Esophagus (tissue), 2 donors: ENCODE measurements at regions not wholly inside any gene's neighbourhood (a gene's known extent, or its start where the extent isn't known, plus 50 kb on each side); places are given as distances from the start of the nearest gene placed in this dataset.

Experiments used
- H3K27ac ChIP-seq, 2 donors: one replicate each; pipeline ENCODE4 v1.5.1; 2013; ENCODE audit warnings: low read depth in 2 of 2, mild to moderate bottlenecking in 2 of 2, inconsistent platforms in 1 of 2, low read length in 1 of 2, moderate library complexity in 1 of 2
- H3K27me3 ChIP-seq, 2 donors: one replicate each; pipeline ENCODE4 v1.6.1; 2013; ENCODE audit warnings: low read length in 2 of 2, control low read depth in 1 of 2, mild to moderate bottlenecking in 1 of 2; ENCODE audit not compliant: insufficient read depth in 2 of 2, control insufficient read depth in 1 of 2
- H3K36me3 ChIP-seq, 2 donors: one replicate each; pipeline ENCODE4 v1.6.1; 2013; ENCODE audit warnings: low read length in 1 of 2; ENCODE audit not compliant: control insufficient read depth in 2 of 2, insufficient read depth in 2 of 2
- H3K4me1 ChIP-seq, 2 donors: one replicate each; pipeline ENCODE4 v1.6.1; 2013; ENCODE audit warnings: low read length in 1 of 2; ENCODE audit not compliant: control insufficient read depth in 2 of 2, insufficient read depth in 2 of 2
- H3K4me3 ChIP-seq, 2 donors: one replicate each; pipeline ENCODE4 v1.5.1; 2013; ENCODE audit warnings: low read length in 2 of 2, mild to moderate bottlenecking in 2 of 2, low read depth in 1 of 2, moderate library complexity in 1 of 2
- H3K9me3 ChIP-seq, 2 donors: one replicate each; pipeline ENCODE4 v1.6.1; 2013; ENCODE audit warnings: mild to moderate bottlenecking in 2 of 2, low read depth in 1 of 2, low read length in 1 of 2, moderate library complexity in 1 of 2; ENCODE audit not compliant: control insufficient read depth in 2 of 2, insufficient read depth in 1 of 2
- WGBS, 2 donors: extraction: QIAGEN DNeasy Blood & Tissue Kit; methylation state at CpG; one replicate each; pipeline ENCODE4 v1.1.7; 2013; 5-methylcytosine and 5-hydroxymethylcytosine counted together
- donor health status: healthy with polysubstance abuse.
- donor health status: Bipolar disorder and iron deficiency.

DNA sequence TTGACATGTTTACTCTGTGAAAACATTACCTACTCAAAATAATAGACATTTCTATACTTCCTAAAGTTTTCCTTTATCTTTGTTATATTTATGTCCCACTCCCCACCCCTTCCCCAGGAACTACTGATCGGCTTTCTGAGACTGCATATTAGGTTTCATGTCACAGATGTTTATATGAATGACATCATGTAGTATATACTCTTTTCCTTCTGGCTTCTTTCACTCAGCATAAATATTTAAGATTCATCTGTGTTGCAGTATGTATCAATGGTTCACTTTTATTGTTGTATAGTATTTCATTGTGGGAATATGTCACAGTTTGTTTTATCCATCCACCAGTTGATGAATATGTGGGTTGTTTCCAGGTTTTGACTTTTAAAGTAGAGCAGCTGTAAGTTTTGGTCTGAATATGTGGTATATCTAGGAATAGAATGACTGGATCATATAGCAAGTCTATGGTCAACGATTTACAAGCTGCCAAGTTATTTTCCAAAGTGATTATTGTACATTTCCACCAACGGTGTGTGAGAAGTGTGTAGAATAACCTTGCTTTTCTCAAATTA lies 73.8 kb upstream of the CAV2 start:
- H3K4me3 ChIP-seq: no peak overlapping the region
- no peaks in the 10 kb centered on the region for H3K9me3 ChIP-seq
- H3K4me1 ChIP-seq: no peaks in the 10 kb centered on the region
- WGBS, 2 donors: 74 to 80% methylated on average over 3 of the region's 3 CpGs
- H3K27me3 ChIP-seq: no peaks in the 10 kb centered on the region
- no peaks in the 10 kb centered on the region for H3K36me3 ChIP-seq
- H3K27ac ChIP-seq: no peak overlapping the region

DNA sequence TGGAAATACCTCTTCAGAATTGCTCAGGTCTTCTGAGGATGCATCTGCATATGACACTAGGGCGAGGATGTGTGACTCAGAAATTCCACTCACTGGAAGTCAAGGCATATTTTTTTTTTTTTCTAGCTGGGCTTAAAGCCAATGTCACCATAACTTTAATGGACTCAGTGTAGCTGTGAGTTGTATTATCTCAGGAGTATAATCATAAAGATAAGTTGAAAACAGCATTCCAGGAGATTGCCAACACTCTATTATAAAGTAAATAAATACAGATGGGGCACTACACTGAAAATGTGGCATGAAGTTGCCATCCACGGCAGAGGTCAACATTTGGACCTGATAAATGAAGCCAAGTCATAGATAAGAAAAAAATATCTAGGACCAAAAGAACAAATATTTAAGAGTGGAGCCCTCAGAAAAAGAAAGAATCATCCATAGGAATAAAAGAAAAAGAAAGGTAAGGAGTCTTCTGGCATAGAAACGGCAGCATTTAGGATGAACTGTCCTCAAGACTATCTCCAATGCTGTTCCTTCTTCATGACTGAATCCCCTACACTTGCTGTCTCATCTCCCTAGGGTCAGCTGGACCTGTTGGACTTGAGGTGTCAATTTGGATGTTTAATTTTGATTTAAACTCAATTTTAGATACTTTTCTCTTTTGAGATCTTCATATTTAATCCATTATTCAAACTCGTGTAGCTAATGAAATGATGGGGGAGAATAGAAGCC lies 72.9 kb upstream of the CAV2 start:
- Histone ChIP-seq H3K27me3 (no peaks in the 10 kb centered on the region), H3K9me3 (no peaks in the 10 kb centered on the region), H3K36me3 (no peaks in the 10 kb centered on the region), H3K4me1 (no peaks in the 10 kb centered on the region), H3K27ac (no peak overlapping the region), H3K4me3 (no peak overlapping the region)
- WGBS, 2 donors: 62 to 70% methylated on average over 4 of the region's 4 CpGs

DNA sequence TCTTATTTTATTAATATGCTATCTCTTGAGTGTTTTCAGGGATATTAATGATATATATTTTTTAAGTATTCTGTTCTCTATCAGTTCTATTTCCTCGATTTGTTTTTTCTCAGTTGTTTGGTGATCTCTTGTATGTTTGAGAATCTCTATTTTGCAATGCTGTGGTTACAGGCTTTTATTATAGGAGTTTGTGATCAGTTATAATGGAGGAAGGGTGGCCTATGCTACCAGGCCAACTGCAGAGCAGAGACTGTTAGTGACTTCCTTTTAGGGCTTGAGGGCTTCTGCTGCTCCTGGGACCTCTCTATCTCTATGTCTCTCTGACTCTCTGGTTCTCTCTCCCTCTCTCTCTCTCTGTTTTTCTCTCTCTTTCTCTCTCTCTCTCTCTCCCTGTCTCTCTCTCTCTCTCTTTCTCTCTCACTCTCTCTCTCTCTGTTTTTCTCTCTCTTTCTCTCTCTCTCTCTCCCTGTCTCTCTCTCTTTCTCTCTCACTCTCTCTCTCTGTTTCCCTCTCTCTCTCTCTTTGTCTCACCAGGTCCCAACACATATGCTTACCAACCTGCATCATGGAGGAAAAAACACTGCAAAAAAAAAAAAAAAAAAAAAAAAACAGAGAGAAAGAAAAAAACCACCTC lies 69.4 kb upstream of the CAV2 start:
- WGBS, 2 donors: 91 to 93% methylated on average over 1 of the region's 1 CpG
- no peaks in the 10 kb centered on the region for H3K9me3 ChIP-seq
- no peak overlapping the region for H3K4me3 ChIP-seq
- no peaks in the 10 kb centered on the region for H3K27me3 ChIP-seq
- no peak overlapping the region for H3K27ac ChIP-seq
- H3K4me1 ChIP-seq: no peaks in the 10 kb centered on the region
- no peaks in the 10 kb centered on the region for H3K36me3 ChIP-seq

DNA sequence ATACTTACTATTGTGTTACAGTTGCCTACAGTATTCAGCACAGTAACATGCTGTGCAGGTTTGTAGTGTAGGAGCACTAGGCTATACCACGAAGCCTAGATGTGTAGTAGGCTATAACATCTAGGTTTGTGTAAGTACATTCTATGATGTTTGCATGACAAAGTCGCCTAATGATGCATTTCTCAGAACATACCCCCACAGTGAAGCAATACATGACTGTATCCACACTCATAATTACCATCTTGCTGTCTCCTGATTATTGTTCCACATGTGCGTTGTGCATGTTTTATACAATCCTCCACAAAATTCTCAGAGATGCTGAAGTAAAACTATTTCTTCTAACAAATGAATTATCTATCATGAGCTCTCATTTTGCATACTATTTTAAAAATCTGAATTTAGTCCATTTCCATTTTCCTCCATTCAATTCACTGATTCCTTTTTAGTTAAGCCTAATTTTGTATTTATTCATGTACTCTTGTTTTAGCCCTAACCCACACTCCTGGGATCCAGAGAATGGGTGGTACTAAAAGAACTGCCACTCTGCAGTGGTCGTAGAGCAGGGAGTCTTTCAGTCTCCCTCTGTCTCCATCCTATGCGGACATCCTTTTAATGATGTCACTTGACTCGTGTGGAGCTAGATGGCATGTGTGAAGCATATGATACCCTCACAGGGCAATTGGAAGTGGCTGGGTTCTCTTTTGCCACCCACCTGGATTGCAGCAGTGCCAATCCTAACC lies 67.6 kb upstream of the CAV2 start:
- no peak overlapping the region for H3K27ac ChIP-seq
- WGBS, 2 donors: 93 to 94% methylated on average over 6 of the region's 6 CpGs
- no peaks in the 10 kb centered on the region for H3K9me3 ChIP-seq
- H3K4me3 ChIP-seq: no peak overlapping the region
- H3K36me3 ChIP-seq: no peaks in the 10 kb centered on the region
- H3K4me1 ChIP-seq: no peaks in the 10 kb centered on the region
- no peaks in the 10 kb centered on the region for H3K27me3 ChIP-seq

DNA sequence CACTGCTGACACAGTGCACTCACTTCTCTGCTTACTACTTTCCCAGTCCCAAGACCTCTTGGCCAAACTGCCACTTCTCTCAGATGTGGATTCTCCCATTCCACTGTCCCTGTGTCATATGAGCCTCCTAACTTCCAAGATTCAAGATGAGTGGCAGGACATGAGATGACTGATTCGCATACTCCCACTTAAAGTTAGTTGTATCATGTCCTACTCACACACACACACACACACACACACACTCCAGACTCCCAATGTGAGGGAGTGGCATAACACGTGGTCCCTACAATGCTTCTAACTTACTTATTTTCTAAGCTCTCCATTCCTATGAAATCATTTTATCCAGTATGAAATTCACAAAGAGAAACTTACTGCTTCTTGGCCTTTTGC lies 67.0 kb upstream of the CAV2 start:
- H3K4me3 ChIP-seq: no peak overlapping the region
- H3K27me3 ChIP-seq: no peaks in the 10 kb centered on the region
- no peak overlapping the region for H3K27ac ChIP-seq
- 80 to 85% methylated on average over 2 of the region's 2 CpGs for WGBS, 2 donors
- no peaks in the 10 kb centered on the region for H3K9me3 ChIP-seq
- H3K4me1 ChIP-seq: no peaks in the 10 kb centered on the region
- H3K36me3 ChIP-seq: no peaks in the 10 kb centered on the region

DNA sequence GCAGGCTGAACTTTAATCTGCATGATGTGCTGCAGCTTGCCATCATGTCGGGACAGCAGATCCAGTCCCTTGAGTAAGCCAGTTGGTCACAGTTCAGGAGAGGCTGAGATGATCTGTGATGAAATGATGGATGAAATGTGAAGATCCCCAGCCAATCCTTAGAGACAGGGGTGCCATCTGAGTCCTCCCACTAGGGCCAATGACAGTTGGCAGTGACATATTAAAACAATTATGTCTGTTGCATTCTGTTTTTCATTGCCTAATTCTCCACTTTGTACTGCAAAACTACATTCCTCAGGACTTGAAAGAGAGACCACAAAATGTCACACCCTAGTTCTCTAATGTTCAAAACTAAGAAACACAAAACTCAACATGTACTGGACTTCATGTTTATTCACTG lies 66.3 kb upstream of the CAV2 start:
- H3K9me3 ChIP-seq: no peaks in the 10 kb centered on the region
- no peaks in the 10 kb centered on the region for H3K27me3 ChIP-seq
- no peaks in the 10 kb centered on the region for H3K4me1 ChIP-seq
- H3K36me3 ChIP-seq: no peaks in the 10 kb centered on the region
- H3K27ac ChIP-seq: no peak overlapping the region
- WGBS, 2 donors: 50 to 53% methylated on average over 1 of the region's 1 CpG
- H3K4me3 ChIP-seq: no peak overlapping the region

DNA sequence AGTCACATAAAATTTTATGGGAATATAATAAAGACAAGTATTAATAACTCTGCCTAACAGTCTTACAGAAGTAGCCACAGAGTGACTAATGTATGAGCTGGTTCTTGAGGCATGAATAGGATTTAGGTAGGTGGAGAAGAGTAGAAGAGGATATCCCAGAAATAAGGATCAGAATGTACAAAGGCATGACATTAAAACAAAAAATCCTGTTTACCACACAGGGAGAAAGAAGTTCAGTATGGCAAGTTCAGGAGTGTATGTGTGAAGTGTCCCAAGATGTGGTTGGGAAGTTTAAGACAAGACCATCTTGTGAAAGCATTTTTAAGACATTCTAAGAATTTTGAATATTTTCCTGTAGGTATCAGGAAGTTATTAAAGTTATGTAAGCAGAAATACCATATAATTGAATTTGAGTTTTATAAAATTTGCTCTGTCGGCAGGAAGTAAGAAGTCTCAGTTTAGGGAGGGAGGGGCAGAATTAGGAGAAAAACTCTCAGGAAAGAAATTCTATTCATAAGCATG lies 64.7 kb upstream of the CAV2 start:
- no peak overlapping the region for H3K27ac ChIP-seq
- H3K36me3 ChIP-seq: no peaks in the 10 kb centered on the region
- H3K9me3 ChIP-seq: no peaks in the 10 kb centered on the region
- 81 to 85% methylated on average over 1 of the region's 1 CpG for WGBS, 2 donors
- H3K4me3 ChIP-seq: no peak overlapping the region
- H3K4me1 ChIP-seq: no peaks in the 10 kb centered on the region
- no peaks in the 10 kb centered on the region for H3K27me3 ChIP-seq

DNA sequence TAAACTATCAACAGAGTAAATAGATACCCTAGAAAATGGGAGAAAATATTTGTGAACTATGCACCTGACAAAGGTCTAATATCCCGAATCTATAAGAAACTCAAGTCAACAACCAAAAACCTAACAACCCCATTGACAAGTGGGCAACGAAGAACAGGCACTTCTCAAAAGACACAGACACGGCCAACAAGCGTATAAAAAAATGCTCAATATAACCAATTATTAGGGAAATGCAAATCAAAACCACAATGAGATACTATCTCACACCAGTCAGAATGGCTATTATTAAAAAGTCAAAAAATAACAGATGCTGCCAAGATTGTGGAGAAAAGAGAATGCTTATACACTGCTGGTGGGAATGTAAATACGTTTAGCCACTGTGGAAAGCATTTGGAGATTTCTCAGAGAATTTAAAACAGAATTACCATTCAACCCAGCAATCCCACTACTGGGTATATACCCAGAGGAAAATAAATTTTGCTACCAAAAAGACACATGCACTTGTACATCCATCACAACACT lies 63.2 kb upstream of the CAV2 start:
- Histone ChIP-seq H3K9me3 (no peaks in the 10 kb centered on the region), H3K27me3 (no peaks in the 10 kb centered on the region), H3K27ac (no peak overlapping the region), H3K4me1 (no peaks in the 10 kb centered on the region), H3K36me3 (no peaks in the 10 kb centered on the region), H3K4me3 (no peak overlapping the region)
- 68 to 69% methylated on average over 5 of the region's 5 CpGs for WGBS, 2 donors

DNA sequence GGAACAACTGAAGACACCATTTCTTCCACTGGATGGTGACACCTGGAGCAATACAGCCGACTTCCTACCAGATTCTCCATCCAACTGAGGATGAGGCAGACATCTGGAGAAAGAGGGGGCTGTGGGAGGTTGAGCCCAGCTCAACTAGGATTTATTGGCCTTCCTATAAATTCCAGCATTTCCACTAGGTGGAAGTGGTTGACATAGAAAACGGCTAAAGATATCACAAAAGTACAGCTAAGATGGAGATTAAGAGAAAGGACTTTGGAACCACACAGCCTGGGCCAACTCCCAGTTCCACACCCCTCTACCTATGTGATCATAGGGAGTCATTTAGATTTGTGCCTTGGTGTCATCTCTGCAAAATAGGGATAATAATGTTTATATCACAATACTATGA lies 61.3 kb upstream of the CAV2 start:
- no peaks in the 10 kb centered on the region for H3K27me3 ChIP-seq
- WGBS, 2 donors: 64 to 74% methylated on average over 2 of the region's 2 CpGs
- H3K9me3 ChIP-seq: no peaks in the 10 kb centered on the region
- H3K4me1 ChIP-seq: no peaks in the 10 kb centered on the region
- no peak overlapping the region for H3K4me3 ChIP-seq
- no peak overlapping the region for H3K27ac ChIP-seq
- H3K36me3 ChIP-seq: no peaks in the 10 kb centered on the region
